Loucy (cell line): ENCODE measurements at regions not wholly inside any gene's neighbourhood (a gene's known extent, or its start where the extent isn't known, plus 50 kb on each side); places are given as distances from the start of the nearest gene placed in this dataset.

Source experiments
- H2AFZ ChIP-seq: fragments of 200-600 bp; sonication (generic); 2 replicates; pipeline ENCODE4 v1.6.0; 2016; ENCODE audit warnings: antibody characterized with exemption, mild to moderate bottlenecking, low read length, moderate library complexity
- H3F3A ChIP-seq: fragments of 200-600 bp; 2 replicates; pipeline ENCODE4 v1.6.0; 2016; ENCODE audit warnings: antibody characterized with exemption, low read depth, mild to moderate bottlenecking
- H3K27me3 ChIP-seq: fragments of 200-600 bp; sonication (generic); 2 replicates; pipeline ENCODE4 v1.6.1; 2014; ENCODE audit warnings: low read length, mild to moderate bottlenecking; ENCODE audit not compliant: insufficient read depth, poor library complexity, severe bottlenecking
- H3K36me3 ChIP-seq: fragments of 200-600 bp; sonication (generic); 2 replicates; pipeline ENCODE4 v1.6.1; 2016; ENCODE audit warnings: low read length; ENCODE audit not compliant: insufficient read depth
- H3K4me1 ChIP-seq: fragments of 200-600 bp; sonication (generic); 2 replicates; pipeline ENCODE4 v1.5.1; 2014; ENCODE audit warnings: low read length, mild to moderate bottlenecking; ENCODE audit not compliant: insufficient read depth, poor library complexity, severe bottlenecking
- H3K4me2 ChIP-seq: fragments of 200-600 bp; sonication (generic); 2 replicates; pipeline ENCODE4 v1.6.0; 2014; ENCODE audit warnings: antibody characterized with exemption, low read length, low read depth, mild to moderate bottlenecking; ENCODE audit not compliant: poor library complexity, severe bottlenecking
- H3K4me3 ChIP-seq: fragments of 200-600 bp; sonication (generic); 2 replicates; pipeline ENCODE4 v1.5.1; 2014; ENCODE audit warnings: low read length, mild to moderate bottlenecking, mixed read lengths; ENCODE audit not compliant: poor library complexity, severe bottlenecking
- H3K79me2 ChIP-seq: fragments of 200-600 bp; sonication (generic); 2 replicates; pipeline ENCODE4 v1.6.1; 2014; ENCODE audit warnings: low read length; ENCODE audit not compliant: insufficient read depth
- H3K9ac ChIP-seq: fragments of 200-600 bp; sonication (generic); 2 replicates; pipeline ENCODE4 v1.6.0; 2014; ENCODE audit warnings: mild to moderate bottlenecking, low read depth, low read length, moderate library complexity; ENCODE audit not compliant: poor library complexity, severe bottlenecking
- H3K9me2 ChIP-seq: fragments of 200-600 bp; sonication (generic); replicated peaks from 2 replicates; pipeline ENCODE4 v1.6.1; 2016; ENCODE audit warnings: low read depth, low read length, mixed read lengths
- H3K9me3 ChIP-seq: fragments of 200-600 bp; sonication (generic); 2 replicates; pipeline ENCODE4 v1.6.1; 2014; ENCODE audit warnings: mild to moderate bottlenecking, antibody characterized with exemption, low read length, low read depth; ENCODE audit not compliant: insufficient read depth
- H4K20me1 ChIP-seq: fragments of 200-600 bp; sonication (generic); 2 replicates; pipeline ENCODE4 v1.6.0; 2014; ENCODE audit warnings: antibody characterized with exemption, low read length, mild to moderate bottlenecking; ENCODE audit not compliant: insufficient read depth, poor library complexity, severe bottlenecking
- EZH2phosphoT487 ChIP-seq: fragments of 200-600 bp; IDR thresholded peaks from 2 replicates; pipeline ENCODE4 v1.6.1; 2018; ENCODE audit warnings: antibody characterized with exemption, mild to moderate bottlenecking, moderate library complexity, borderline replicate concordance
- TF ChIP-seq, protein P1 (sequence below): fragments of 200-600 bp; sonication (generic); conservative IDR thresholded peaks from 2 replicates; pipeline ENCODE4 v1.5.1; 2014; ENCODE audit warnings: mild to moderate bottlenecking, antibody characterized with exemption, low read length

DNA sequence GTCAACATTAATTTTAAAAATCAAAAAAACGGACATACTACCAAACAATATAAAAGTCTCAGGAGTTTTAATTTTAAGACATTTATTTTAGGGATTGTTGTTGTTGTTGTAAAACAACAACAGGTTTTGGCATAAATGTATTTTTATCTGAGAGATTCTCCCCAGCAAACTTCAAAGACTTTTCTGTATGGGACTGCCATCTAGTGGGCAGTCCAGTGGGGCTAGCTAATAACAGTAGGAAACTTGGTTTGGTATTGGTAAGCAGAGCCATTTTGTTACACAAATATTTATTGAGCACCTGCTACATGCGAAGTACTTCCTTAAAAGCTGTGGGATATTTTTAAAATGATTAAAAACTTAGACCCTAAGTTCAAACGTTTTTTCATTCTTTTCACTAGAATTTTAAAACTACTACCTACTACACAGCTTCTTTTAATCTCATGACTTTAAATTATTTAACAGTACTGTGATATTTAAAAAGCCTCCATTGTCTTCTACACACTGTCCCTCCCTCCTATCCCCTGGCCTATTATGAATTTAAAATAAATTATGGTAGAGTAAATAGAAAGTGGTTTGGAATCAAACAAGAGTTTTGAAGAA, 1028.4 kb upstream of the INTU start:
- Histone ChIP-seq H3K27me3 (no peaks in the 10 kb centered on the region), H3K4me1 (no peaks in the 10 kb centered on the region), H3K9me2 (no peaks in the 10 kb centered on the region), H3K4me3 (no peak overlapping the region), H3K9me3 (no peaks in the 10 kb centered on the region), H3K9ac (no peak overlapping the region), H4K20me1 (no peaks in the 10 kb centered on the region), H3F3A (no peaks in the 10 kb centered on the region), H2AFZ (no peak overlapping the region), H3K36me3 (no peaks in the 10 kb centered on the region), H3K79me2 (no peaks in the 10 kb centered on the region), H3K4me2 (no peak overlapping the region)
- TF ChIP-seq EZH2phosphoT487 = no peak
- TF ChIP-seq, protein P1, sequence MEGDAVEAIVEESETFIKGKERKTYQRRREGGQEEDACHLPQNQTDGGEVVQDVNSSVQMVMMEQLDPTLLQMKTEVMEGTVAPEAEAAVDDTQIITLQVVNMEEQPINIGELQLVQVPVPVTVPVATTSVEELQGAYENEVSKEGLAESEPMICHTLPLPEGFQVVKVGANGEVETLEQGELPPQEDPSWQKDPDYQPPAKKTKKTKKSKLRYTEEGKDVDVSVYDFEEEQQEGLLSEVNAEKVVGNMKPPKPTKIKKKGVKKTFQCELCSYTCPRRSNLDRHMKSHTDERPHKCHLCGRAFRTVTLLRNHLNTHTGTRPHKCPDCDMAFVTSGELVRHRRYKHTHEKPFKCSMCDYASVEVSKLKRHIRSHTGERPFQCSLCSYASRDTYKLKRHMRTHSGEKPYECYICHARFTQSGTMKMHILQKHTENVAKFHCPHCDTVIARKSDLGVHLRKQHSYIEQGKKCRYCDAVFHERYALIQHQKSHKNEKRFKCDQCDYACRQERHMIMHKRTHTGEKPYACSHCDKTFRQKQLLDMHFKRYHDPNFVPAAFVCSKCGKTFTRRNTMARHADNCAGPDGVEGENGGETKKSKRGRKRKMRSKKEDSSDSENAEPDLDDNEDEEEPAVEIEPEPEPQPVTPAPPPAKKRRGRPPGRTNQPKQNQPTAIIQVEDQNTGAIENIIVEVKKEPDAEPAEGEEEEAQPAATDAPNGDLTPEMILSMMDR = peak; percentile 70

DNA sequence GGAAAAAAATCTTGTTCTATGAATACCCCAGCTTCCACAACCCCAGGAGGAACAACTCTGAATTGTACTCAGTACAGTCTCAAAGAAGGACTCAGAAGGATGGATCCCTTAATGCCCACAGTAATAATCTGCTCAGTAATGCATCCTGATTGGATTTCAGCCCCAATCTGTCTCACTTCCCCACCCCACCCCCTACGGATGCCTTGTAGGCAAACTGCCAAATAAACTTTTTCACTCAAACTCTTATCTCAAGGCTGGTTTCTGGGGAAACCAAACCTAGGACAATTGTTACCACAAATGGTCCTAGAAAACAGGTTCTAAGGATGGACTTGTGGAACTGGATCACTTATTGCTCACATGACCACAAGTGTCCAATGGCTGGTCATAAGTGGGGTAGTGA, 1021.8 kb upstream of the INTU start:
- Histone ChIP-seq H3K27me3 (no peaks in the 10 kb centered on the region), H2AFZ (no peak overlapping the region), H3K36me3 (no peaks in the 10 kb centered on the region), H3K4me1 (no peaks in the 10 kb centered on the region), H3K4me3 (no peak overlapping the region), H3K9me3 (no peaks in the 10 kb centered on the region), H4K20me1 (no peaks in the 10 kb centered on the region), H3K9me2 (no peaks in the 10 kb centered on the region), H3K9ac (no peak overlapping the region), H3K4me2 (no peak overlapping the region), H3K79me2 (no peaks in the 10 kb centered on the region), H3F3A (no peaks in the 10 kb centered on the region)
- TF ChIP-seq, protein P1 = no peak
- TF ChIP-seq EZH2phosphoT487 = no peak

DNA sequence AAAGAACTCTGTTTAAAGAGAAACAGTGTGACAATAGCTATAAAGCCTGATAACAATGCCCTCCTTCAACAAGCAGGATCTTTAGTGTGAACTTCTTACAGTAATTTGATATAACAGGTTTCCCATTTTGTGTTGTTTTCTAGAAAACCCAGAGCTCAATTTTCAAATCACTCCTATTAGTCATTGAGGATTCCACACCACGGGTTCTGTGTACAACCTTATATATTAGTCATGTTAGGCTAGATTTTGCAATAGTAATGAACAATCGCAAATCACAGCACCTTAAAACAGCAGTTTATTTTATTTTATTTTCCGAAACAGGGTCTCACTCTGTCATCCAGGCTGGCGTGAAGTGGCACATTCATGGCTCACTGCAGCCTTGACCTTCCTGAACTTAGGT, 1020.9 kb upstream of the INTU start:
- H3K27me3 ChIP-seq = no peaks in the 10 kb centered on the region
- H3F3A ChIP-seq = no peaks in the 10 kb centered on the region
- H3K9me2 ChIP-seq = no peaks in the 10 kb centered on the region
- TF ChIP-seq, protein P1 = no peak
- TF ChIP-seq EZH2phosphoT487 = no peak
- H3K9ac ChIP-seq = no peak overlapping the region
- H3K4me1 ChIP-seq = no peaks in the 10 kb centered on the region
- no peak overlapping the region for H3K4me3 ChIP-seq
- H3K9me3 ChIP-seq = no peaks in the 10 kb centered on the region
- no peaks in the 10 kb centered on the region for H3K79me2 ChIP-seq
- H4K20me1 ChIP-seq = no peaks in the 10 kb centered on the region
- H2AFZ ChIP-seq = no peak overlapping the region
- H3K36me3 ChIP-seq = no peaks in the 10 kb centered on the region
- no peak overlapping the region for H3K4me2 ChIP-seq
